HEK293 (cell line): ENCODE measurements at regions not wholly inside any gene's neighbourhood (a gene's known extent, or its start where the extent isn't known, plus 50 kb on each side); places are given as distances from the start of the nearest gene placed in this dataset.

Source experiments
- CTCF ChIP-seq: fragments of 450-650 bp; formaldehyde crosslinking; IDR thresholded peaks from 2 replicates; pipeline ENCODE4 v1.5.1; 2016; ENCODE audit warnings: missing biosample characterization, missing genetic modification characterization
- PRDM4 ChIP-seq: fragments of 450-650 bp; formaldehyde crosslinking; IDR thresholded peaks from 2 replicates; pipeline ENCODE4 v1.5.1; 2017; ENCODE audit warnings: missing biosample characterization, missing genetic modification characterization
- REST ChIP-seq: fragments of 450-650 bp; formaldehyde crosslinking; IDR thresholded peaks from 2 replicates; pipeline ENCODE4 v1.5.1; 2016; ENCODE audit warnings: missing biosample characterization, missing genetic modification characterization
- ZBTB49 ChIP-seq: fragments of 450-650 bp; formaldehyde crosslinking; IDR thresholded peaks from 2 replicates; pipeline ENCODE4 v1.5.1; 2016; ENCODE audit warnings: missing biosample characterization, missing genetic modification characterization, low read depth
- ZNF18 ChIP-seq: fragments of 450-650 bp; formaldehyde crosslinking; IDR thresholded peaks from 2 replicates; pipeline ENCODE4 v1.5.1; 2016; ENCODE audit warnings: missing biosample characterization, missing genetic modification characterization
- ZNF202 ChIP-seq: fragments of 450-650 bp; formaldehyde crosslinking; IDR thresholded peaks from 2 replicates; pipeline ENCODE4 v1.5.1; 2016; ENCODE audit warnings: missing biosample characterization, missing genetic modification characterization, borderline replicate concordance

GRCh38 chrX:110454336-110454735 is 95.7 kb downstream of the RTL9 start:
- TF ChIP-seq PRDM4 = no peak
- no peak for TF ChIP-seq ZNF202 (tag by site-specific recombination)
- no peak for TF ChIP-seq ZBTB49 (tag by site-specific recombination)
- TF ChIP-seq ZNF18 = no peak
- TF ChIP-seq CTCF (tag by site-specific recombination) = no peak
- TF ChIP-seq REST (tag by site-specific recombination) = no peak
